Forelimb muscle (tissue), 1 donor: ENCODE measurements at regions not wholly inside any gene's neighbourhood (a gene's known extent, or its start where the extent isn't known, plus 50 kb on each side); places are given as distances from the start of the nearest gene placed in this dataset.
A peak's percentile ranks its signal among the peaks of the same experiment; 100 is the strongest.

Experiments used
- DNase-seq: peaks from one replicate; pipeline ENCODE4 v3.0.0-alpha.2; 2013; ENCODE audit warnings: low read depth

DNA sequence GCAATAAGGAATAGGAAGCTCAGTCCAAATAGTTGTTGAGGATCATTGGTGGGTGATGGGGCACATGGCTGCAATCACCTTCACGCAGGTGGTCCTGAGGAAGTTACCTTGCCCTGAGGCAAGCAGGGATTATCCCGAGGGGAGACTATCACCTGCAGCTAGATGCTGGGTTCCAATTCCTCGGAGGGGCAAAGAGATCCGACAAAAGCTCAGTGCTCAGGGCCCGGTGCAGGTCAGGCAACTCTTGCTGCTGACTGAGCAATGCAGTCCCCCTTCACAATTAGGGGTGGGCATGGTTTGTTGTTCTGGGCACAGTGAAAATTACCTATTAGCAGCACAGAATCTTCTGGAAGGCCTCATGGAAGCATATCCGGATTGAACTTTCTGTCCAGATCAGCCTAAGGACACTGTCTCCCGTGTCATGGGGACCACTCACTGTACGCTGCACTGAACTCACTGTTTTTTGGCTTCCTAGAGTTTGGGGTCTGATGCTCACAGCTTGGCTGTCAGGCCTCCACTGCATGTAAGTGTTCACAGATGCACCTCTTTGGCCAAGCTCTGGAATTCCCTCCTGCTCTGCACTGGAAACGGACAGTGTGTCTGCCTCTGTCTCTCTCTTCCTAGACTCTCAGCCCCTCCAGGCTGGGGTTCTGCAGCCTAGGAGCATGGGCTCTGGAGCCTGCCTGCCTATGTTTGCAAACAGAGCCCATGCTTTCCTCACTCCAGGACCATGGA is 372.7 kb downstream of the ZNF536 start:
- no peak for DNase-seq

DNA sequence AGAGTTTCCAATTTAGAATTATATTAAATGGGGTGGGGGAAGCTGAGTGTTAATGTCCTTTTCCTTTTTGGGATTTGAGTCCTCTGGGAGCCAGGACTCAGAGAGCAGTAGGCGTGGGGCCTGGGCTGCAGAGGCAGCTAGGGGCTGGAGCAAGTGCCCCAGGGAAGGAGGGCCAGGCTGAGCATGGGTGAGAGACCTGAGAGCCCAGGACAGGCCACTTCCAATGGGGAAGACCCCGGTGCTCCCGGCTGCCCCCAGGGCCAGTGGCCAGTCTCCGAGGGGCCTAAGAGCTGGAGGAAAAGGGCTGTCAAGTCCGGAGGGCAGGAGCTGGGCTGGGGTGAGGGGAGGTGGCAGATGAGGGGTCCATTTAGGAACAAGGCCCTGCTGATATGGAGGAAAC is 371.5 kb downstream of the ZNF536 start:
- no peak for DNase-seq

DNA sequence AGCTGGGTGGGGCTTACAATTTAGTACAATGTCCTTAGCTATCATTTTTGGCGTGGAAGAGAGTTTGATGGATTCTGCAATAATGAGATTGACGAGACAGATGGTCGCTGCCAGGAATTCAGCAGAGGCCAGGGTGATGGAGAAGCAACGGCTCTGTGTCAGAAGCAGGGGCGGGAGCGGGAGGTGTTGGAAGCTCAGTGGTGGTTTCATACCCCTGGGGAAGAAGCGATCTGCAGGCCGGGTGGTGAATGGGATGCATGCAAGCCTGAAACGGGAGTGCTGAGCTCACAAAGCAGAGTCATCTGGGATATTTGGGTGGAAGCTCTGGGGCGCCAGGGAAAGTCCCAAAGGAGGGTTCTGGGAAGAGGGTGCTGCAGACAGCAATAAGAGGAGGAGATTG is 370.8 kb downstream of the ZNF536 start:
- no peak for DNase-seq

DNA sequence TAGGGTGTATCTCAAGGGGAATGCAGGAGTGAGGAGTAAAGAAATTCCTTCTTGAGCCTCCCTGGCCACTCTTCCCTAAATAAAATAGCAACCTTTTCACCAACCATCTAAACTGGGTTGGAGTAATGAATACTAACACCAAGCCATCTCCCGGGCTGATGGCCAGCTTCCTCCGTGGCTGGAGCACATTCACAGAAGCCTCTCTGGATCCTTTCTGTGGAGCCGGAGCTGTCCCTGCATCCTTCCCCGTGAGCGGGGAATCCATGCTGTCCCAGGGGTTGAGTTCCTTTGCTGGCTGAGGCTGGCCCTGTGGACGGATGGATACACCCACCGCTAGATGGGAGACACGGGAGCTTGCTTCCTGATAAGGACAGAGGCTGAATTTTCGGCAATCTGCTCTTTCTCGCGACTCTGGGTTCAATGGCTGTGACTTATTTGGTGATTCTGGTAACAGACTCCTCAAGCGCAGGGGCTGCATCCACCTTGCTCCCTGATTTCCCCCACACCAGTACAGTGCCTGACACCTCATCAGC is 370.3 kb downstream of the ZNF536 start:
- no peak for DNase-seq

DNA sequence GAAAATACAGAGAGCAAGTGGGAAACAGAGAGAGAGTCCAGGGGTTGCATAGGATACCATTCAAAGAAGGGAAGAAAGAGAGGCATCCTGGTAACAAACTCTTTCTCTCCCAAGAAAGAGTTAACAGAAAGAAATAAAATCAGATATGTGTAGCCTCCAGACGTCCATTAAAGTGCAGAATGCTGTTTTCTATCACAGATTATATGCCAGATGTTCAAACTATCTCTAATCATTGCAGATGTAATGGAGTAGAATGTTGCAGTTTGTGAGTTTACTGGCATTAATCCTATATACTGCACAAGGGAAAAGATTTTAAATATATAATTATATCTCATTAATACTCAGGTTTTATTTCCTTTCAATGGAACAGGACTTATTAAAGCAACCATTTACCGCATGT is 369.4 kb downstream of the ZNF536 start:
- DNase-seq: no peak

DNA sequence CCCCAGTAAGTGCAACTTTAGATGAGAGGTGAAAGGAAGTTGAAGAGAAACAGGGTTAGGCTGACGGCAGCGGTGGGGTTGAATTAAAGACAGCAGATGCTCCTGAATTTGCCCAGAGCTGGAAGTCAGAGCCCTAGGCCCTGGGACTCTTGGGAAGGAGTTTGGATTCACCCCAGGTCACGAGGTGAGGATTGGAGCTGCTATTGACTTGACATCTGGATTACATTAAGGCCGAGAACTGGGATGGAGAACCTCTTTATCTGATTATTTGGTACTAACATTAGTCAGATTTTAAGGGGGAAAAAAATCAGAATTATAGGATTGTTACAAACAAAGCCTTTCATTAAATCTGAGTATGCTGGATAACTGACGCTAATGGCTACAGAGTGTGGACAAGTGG is 367.2 kb downstream of the ZNF536 start:
- peak; percentile 55 for DNase-seq

DNA sequence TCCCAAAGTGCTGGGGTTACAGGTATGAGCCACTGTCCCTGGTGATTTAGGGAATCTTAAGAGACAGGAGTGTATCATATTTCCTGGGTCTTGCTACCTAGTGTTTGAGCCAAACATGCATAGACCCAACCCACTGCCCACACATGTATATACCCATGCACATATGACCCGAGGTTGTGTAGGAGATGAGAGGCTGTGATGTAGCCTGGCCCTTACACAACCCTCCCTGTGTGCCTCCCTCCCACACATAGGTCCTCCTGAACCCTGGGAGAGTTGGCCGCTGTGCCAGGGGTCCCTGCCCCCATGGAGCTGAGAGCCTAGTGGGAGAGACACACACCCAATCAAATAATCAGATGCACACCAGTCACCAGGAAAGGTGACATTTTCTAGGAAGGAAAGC is 365.9 kb downstream of the ZNF536 start:
- no peak for DNase-seq

DNA sequence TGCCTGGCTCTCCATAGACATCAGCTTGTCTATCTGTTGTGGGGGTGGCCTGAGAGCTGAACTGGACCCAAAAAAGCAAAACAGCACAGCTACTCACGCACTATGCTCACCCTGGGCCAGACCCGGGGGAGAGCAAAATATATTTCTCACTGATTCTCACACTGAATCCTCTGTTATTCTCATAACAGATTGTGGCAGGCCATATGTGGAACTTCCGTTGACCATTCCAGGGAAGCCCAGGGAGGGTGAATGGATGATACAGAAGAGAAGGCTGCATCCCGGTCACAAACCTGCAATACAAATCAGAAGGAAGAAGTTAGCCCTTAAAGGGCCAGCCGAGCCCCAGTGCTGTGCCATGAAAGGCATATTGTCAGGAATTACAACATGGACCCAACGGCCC is 362.5 kb downstream of the ZNF536 start:
- DNase-seq: no peak

DNA sequence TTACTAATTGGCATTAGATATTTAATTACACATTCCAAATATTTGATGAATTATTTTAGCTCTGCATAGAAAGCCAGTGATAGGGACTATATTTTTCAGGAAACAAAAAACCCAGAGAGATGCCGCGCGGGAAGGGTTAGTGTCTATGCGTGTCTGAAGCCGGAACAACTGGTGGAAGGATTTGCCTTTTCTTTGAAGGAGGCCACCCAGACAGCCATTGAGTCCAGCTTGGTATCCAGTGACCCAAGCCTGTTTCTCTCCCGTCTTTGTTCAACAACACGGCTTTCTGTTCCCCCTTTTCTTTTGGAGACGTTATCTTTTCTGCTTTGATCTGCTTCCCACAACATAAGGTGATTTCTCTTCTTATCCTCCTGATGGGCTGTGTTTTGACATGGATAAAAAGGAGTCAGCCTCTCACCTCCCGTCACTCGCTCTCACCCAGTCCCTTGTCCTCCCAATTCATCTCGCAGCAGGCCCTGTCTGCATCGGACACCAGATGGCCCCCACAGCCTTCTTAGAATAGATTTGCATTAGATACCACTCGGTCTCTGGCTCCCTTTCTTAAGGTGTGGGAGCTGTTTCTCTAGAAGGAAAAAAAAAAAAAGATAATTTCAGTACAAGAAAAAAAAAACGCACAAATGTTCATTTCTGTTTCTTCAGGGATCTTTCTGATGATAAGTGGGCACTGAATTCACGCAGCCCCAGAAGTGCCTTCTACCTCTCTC is 361.8 kb downstream of the ZNF536 start:
- no peak for DNase-seq

DNA sequence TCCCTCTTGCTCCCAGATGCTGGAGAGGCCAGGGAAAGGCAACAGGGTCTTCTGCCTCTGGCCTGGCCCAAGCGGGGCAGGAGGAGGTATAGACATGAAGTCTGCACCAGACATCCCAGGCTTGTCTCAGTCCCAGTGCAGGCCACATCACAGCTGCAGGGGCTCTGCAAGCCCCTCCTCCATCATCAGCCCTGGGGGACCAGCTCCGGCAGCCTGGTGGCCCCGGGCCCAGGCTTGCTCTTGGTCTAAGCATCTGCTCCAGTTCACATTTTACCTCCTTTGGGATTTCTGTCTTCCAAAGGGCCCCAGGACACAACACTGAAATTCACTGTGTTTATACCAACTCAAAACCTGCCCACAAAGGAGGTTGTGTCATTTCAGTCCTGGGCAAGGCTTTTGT is 359.4 kb downstream of the ZNF536 start:
- no peak for DNase-seq

DNA sequence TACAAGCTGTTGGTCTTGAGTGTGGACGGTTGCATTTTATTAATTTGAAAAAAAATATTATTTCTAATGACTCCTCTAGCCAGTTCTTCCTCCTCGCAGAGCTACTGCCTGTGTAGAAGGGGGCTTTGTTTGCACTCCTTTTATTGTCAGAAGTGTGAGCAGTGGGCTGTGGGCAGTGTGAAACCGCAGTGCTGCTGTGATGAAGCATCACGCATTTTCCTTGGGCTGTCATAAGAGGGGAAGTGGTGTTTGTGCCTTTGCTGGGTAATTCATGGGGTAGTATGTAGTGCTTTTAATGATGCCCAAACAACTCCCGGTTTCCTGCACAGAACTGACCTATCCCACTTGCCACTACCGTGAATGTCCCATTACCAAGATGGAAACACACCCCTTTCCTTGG is 357.3 kb downstream of the ZNF536 start:
- DNase-seq: no peak

DNA sequence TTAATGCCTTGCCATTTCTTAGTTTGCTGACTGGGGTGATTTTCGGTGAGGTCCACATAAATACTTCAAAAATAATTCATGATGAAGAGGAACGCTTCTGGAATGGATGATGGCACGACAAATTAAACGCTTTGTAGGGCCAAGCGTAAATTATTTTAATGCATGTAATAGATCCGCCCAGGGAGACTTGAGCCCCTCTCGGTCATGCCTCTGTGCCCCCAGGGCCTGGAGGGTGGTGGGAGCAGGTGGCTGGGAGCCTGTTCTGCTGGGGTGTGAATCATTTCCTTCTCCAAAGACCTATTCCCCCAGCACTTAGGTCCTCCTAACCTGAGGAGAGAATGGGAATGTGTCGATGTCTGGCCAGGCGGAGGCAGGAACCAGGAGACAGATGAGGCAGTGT is 350.6 kb downstream of the ZNF536 start:
- DNase-seq: no peak

DNA sequence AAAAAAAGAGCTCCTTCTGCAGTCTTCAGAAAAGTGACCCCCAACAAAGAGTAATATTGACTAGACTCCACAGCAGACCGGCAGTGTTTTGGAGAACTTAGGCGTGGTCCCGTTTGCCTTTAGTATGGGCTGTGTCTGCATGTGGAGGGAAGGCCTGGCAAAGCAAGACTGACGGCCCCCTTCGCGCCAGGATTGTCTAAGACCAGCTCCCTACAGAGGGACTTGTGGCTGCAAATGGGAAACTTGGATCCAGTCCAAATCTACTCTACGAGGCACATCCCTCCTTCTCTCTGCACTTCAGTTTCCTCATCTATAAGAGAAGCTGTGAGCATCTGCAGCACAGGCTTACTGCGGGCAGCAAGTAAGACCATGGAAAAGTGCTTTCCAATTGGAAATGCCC is 350.0 kb downstream of the ZNF536 start:
- no peak for DNase-seq

DNA sequence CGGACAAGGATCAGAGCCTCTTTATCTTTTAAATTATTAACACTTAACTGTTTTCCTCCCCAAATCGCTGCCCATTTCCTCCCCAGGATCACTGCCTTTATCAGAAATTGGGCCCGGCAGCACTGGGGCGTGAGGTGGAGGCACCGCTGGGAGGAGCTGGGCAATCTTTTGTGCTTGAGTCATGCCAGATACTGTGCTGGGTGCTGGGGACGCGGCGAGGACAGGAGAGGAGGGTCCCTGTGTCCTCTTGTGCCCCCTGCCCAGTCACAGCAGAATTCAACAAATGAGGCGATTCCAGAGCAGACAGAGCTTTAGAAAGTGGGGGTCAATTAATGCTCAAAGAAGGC is 347.8 kb downstream of the ZNF536 start:
- DNase-seq: no peak

DNA sequence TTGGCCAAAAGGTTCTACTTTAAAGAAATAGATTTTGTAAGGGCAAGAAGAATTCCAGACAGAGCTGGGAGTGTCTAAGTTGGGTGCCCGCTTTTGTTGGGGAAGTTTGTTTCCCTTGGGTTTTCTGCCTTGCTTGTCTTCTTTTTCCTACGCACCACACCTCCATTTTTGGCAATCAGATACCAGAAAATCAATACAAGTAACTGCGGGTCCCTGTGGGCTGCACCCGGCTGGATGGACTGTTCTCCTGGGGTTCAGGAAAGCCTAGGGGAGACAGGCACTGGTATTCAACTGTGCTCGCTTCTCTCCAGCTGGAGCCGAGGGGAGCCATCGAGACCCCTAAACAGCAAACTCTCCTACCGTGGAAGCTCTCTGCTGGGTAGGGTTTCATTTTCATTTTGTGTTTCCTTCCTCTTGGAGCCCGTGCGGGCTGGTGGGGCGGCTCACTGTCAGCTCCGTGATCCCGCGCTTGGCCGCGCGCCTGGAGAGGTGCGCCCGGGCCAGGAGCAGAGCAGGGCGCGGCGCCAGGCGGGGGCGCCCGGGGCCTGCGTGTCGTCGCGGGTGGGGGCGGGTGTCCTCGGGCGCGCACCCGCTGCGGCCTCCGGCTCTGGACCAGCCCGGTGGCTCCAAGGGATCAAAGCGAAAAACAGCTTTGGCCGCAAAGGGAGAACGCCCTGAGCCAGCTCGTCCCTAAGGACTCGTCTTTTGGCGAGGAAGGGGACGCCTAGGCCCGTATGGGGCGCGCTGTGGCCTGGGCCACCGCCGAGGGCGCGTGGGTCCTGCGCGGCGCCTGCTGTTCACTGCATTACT is 347.2 kb downstream of the ZNF536 start:
- no peak for DNase-seq

DNA sequence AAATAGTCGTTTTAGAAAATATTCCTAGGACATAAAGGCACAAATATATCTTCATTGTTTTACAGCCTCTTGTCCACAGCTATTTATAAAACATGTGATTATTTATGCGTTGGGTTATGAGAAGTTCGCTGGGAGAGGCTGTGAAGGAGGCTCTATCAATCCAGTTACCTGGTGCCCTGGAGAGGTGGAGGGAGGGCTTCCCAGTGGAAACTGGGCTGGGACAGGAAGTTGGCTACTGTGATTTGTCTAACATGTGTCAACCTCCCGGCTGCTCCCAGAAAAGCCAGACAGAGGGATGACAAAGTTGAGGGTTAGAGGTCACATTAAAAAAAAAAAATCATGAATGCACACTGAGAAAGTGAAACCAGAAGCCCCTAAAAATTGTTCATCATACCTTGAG is 346.5 kb downstream of the ZNF536 start:
- no peak for DNase-seq

DNA sequence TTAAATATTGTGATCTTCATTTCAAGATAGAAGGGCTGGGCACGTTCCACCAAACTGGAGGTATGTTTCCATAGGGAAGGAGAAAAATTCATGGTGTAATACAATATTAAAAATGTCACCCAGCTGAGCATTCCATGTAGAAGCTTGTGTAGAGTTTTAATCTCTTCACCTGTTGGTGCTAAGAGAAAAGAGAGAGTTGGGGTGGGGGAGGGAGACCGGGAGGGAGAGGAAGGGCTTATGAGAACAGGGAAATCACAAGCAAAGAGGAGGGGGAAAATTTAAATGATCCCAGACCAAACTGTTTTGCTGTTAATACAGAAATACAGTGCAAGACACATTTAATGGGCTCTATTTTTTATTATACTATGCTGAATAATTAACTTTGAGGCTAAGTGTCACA is 345.8 kb downstream of the ZNF536 start:
- DNase-seq: no peak

DNA sequence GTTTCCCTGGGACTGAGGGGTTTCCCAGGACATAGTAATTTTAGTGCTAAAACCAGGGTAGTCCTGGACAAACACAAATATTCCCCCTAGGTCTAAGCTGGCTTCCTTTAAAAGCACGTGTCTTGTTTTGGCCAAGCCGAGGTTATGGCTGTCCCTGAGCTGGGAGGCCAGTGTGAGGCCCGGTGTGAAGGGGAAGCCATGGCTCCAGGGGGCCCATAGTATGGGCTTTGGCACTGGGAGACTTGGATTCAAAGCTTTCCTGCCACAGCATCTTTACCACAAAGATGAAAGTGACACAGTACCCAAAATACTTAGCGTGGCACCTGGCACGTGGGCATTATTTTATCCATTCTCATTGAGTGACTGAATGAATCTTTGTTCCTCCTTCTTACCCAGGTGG is 345.2 kb downstream of the ZNF536 start:
- no peak for DNase-seq

DNA sequence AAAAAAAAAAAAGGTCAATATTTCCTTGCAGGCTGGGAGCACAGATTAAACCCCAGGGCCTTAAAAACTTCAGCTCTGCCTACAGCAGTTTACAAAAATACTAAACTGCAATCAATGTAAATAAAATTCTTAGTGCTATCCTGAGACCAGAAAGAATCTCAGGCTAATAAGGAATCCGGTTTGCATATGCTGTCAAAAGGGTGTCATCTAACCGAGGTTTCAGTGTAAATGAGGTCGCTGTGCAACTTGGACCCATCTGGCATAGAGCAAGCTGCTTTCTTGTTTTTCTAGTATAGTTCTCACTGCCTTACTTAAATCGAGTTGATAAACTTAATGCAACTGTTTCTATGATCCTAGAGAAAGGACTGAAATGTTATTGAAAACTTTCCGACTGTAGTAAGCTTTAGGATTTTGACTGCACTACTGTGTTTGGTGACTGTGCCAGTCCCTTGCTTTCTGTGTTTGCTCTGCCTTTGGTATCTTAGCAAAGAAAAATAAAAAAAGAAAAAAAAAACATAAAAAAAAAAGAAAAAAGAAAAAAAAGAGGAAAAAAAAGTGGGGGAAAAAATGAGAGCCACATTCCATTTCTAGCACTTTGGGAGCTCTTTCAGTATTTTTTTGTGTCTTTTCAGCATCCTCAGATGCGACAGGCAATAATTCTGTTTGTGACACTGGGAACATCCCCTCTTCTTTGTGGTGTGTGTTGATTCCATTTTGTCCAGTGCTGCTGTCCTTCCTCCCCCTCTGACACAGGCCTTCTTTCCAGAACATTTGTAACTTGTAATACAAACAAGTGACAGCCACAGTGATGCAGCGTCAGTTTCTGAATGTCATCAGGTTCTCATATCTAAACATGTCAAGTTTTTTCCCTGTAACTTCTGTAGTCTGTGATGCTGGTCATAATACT is 340.5 kb downstream of the ZNF536 start:
- DNase-seq: no peak

DNA sequence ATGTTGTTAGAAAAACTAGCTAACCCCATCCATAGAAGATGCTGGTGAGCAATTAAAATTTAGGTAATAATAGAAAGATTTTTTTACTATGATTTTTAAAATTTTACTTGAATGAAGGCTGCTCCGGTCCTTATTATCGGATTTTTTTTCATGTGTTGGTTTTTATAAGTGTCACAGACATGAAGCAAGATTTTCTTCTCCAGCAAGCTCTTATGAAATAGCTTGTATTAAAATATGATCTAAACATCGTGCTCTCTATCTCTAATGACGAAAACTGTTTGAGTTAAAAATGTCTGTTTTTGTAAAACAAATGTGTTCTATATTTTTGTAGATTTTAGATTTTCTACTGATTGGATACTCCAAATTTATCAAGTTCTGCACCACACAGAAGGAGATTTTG is 339.6 kb downstream of the ZNF536 start:
- no peak for DNase-seq

DNA sequence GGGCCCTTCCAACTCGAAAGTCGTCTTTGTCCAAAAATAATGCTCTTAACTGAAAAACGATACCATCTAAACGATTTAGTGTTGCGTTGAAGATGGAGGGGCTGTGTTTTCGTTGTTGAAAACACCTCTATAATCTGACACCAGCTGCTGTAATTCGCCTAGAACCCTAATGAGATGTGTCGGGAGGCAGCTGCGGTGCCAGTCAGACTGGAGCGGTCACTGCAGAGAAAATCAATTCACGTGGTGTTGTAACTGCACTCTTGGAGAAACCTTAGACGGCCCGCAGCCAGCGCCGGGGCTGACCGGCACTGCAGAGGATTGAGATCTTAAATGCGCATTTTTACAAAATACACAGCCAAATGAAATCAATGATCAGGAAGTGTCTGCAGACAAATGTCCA is 339.1 kb downstream of the ZNF536 start:
- DNase-seq: no peak

DNA sequence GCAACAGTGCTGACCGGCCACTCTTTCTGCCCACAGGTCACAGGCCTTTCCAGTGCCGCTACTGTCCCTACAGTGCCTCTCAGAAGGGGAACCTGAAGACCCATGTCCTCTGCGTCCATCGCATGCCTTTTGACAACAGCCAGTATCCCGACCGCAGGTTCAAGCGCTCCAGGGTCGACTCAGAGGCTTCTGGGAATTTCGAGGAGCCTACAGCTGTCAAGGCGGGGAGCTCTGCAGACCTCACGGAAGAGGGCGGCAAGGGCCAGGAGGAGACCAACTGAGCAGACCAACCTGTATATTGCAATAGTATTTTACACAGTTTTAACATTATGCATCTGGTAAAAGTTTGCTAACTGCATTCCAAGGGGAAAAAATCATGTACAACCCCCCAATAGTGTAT is 338.5 kb downstream of the ZNF536 start:
- DNase-seq: no peak
